ENCODE measurements at regions not wholly inside any gene's neighbourhood (a gene's known extent, or its start where the extent isn't known, plus 50 kb on each side); places are given as distances from the start of the nearest gene placed in this dataset.
"Not testable (repeated sequence)": the region's sequence is repeated elsewhere in the genome, so short reads cannot be mapped to it uniquely, and the experiment has no call there.

DNA sequence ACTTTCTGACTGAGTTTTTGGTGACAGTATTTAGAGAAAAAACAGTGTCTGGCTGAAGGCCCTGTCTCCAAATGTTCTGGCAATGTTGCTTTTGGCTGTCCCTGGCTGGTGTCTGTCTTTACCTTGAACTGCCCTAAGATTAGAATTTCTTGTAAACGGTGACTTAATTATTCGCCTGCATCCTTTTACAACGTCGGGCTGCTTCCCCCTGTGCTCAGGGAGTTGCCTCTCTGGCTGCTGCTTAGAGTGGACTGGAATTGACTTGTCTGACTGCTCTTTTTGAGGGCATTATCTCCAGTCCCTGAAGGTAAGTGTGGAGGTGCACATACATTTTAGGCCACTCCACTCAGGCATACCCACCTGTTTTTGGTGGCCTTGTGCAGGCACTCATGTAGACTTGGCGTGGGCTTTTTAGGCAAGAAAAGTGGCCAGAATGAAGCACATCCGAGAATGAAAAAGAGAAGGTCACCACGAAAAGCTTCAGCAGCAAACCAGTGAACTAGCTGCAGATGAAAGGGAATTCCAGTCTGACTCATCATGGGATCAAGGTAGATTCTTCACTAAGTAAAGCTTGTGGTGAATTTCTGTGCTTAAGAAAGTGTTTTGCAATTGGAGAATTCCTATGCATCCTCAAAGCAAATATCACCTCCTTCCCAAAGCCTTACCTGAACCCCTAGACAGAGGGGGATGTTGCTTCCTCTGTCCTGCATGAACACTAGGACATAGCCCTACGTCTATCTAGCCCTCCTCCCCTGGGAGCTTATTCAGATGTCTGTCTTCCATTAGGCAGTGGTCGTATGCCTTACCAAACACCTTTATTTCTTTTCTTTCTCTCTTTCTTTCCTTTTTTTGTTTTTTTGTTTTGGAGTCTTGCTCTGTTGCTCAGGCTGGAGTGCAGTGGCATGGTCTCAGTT, 230.3 kb upstream of the TRIB2 start:
- DNase-seq: no peak

DNA sequence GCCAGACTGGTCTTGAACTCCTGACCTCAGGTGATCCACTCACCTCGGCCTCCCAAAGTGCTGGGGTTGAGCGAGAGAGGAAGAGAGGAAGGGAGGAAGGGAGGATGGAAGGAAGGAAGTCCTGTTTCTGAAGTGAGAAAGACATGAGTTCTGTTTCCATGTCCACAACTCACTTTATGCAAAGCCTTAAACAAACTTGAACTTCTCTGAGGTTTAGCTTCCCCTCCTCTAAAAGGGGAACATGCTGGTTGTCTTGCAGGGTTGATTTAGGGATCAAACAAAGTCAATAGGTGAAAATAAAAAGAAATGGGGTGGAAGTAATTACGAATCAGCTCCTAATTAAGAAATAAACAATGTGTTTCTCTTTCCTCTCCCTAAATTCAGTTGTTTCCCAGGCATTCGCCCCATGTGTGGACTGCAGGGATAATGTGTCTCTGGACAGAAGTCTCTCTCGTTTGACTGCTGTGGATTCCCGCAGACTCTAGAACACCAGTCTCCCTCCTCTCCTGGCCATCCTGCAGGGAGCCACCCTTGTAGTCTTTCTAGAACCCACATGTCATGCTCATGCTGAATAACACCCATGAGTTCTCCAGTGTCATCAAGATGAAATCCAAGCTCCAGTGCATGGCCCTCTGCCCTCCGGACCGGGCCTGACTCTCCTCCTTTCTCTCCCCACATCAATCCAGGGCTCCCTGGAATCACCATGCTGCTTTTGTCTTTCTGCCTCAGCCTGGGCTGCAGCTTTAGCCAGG, 229.3 kb upstream of the TRIB2 start:
- DNase-seq: no peak

DNA sequence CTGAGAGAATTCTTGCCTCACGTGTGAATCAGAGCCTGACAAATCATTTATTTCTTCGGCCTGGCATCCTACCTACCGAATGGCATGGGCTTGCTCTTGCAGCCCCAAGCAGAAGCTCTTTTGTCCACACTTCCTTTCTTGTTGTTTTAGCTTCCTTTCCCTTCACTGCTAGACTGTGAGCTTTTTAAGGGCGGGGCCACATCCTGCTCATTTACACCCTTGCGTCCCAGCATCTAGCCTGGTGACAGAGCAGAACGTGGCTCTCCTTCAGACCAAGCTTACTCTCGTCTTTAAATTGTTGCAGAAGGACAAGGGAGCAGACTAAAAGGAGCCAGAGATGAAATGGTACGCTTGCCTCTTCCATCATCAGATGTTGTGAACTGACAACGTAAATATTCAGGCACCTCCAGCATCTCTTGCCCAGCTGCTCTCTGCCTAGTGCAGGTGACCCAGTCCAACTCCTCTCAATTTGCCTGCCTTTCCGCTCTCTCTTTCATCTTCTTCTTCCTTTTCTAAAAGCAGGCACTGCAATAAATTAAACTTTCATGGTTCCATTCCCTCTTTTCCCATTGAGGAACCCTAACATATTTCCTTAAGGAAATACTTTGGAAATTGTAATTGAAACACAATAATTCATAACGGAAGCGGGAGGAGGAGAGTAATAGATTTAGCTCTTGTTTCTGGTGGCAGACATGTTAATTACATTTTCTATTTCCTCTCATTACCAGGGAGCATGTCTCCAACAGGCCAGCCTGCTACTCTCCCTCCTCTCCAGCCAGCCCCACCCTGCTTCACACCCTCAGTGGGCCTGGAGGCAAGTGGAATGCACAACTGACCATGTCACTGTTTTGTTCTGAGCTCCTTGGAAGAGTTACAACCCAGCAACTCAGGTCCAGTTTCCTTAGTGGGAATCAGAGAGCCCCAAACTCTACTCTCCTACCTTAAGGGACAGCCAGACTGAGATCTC, 228.1 kb upstream of the TRIB2 start:
- peak; percentile 27 for DNase-seq

DNA sequence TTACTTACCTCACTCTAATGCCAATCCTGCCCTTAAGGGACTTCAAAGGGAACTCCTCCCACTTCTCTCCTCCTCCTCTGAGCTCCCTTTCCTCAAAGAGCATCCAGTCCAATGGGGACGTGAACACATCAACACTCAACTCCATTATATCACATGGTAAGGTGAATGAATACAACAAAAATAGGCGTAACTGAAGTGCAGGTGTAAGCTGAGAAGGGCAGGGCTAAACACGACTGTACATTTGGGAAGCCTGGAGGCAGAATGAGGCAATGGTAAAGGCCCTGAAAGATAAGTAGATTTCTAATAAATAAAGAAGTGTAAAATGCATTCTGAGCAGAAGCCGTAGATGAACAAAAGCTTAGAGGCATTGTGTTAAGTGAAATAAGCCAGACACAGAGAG, 226.1 kb upstream of the TRIB2 start:
- no peak for DNase-seq

DNA sequence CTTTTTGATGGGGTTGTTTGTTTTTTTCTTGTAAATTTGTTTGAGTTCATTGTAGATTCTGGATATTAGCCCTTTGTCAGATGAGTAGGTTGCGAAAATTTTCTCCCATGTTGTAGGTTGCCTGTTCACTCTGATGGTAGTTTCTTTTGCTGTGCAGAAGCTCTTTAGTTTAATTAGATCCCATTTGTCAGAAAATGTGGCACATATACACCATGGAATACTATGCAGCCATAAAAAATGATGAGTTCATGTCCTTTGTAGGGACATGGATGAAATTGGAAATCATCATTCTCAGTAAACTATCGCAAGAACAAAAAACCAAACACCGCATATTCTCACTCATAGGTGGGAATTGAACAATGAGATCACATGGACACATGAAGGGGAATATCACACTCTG, 224.4 kb upstream of the TRIB2 start:
- not testable (repeated sequence) for DNase-seq

DNA sequence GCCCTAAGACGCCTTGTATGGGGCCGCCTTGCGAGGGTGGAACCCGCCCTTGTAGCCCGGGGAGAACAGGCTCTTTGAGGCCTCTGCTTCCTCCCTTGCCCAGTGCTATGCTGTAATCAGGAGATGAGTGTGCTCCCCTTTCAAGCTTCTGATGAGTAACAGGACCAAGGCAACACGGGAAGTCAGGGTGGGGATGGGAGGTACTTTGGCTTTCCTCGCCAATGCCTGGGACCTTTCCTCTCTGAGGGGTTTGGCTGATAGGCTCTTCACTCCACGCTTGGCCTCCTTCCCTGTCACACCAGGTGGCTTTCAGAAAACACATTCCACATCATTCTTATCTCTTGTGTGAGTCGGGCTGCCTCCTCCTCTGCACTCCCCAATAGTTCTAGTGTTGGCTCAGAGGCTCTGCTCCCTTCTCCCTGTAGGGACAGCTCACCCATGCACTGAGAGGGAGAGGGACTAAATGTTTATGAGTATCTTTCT, 223.7 kb upstream of the TRIB2 start:
- DNase-seq: peak; percentile 62

DNA sequence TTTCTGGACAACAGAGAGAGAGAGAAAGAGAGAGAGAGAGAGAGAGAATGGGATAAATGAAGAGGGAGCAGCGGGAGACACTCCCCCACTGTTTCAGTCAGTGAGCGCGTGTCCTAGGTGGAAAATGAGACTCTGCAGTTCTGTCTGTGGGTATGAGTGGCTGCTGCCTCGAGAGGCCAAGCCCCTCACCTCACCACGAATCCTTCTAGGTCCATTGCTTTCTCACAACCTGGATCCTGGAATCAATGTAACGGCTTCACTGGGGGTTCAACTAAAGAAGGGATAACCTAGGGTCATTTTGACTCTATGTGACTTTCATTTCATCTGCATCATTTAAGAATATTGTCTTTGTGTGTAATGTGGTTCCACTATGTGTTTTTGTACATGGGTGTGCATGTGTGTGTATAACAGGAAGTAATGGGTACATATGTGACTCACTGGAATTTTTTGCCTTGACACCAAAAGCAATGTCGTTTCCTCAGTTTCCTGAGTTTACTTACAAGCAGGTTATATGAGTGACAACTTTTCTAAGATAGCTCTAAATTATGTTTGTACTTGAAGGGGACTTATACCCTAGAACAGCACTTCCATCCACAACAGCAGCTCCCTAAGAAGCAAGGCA, 221.4 kb upstream of the TRIB2 start:
- DNase-seq: no peak

DNA sequence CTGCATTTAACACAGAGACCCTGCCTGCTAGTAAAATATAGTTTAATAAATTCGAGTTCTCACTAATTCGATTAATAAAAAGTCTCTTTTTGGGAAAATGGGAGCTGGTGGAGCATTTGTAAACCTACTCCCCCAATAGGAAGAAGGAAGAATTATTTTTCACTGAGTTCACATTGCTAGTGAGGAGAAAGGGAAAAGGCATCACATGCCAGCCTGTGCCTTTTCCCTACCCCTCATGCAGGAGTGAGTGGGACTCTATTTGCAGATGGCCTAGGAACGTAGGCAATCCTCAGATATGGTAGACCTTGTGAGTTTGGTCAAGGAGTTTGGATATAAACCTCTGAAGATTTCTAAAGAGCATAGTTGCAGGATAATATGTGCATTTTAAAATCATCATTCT, 218.4 kb upstream of the TRIB2 start:
- no peak for DNase-seq

DNA sequence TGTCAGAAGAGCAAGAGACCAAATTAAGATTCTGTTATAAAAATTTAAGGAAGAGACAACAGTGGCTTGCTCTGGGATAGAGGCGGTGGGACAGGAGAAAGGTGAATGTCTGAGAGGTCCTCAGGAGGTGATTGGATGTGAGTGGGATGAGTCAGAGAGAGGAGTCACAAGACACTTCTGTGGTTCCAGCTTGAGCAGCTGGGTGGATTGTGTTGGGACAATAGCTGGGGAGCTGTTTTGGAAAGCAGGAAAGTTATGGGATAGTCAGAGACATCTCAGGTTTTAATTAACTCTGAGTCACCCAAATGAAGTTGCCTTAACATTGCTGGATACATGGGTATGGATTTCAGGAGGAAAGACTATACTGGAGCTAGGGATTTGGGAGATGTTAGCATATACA, 218.0 kb upstream of the TRIB2 start:
- no peak for DNase-seq

DNA sequence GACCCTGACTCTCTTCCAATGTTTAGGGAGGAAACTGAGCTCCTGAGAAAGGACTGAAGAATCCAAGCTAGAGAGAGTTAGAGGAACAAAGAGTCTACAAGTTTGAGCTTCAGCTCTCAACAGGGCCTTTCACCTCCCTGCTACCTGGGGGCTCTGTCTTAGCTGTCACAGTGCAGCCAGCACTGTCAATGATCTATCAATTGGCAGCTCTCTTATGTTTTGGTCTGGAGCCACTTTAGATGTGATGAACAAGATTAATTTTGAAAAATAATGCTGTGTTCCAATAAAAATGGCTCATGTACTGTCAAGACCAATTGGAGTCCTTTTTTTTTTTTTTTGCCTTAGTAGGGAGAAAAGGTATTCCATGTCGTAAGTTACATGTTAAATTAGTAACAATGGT, 215.8 kb upstream of the TRIB2 start:
- DNase-seq: no peak

DNA sequence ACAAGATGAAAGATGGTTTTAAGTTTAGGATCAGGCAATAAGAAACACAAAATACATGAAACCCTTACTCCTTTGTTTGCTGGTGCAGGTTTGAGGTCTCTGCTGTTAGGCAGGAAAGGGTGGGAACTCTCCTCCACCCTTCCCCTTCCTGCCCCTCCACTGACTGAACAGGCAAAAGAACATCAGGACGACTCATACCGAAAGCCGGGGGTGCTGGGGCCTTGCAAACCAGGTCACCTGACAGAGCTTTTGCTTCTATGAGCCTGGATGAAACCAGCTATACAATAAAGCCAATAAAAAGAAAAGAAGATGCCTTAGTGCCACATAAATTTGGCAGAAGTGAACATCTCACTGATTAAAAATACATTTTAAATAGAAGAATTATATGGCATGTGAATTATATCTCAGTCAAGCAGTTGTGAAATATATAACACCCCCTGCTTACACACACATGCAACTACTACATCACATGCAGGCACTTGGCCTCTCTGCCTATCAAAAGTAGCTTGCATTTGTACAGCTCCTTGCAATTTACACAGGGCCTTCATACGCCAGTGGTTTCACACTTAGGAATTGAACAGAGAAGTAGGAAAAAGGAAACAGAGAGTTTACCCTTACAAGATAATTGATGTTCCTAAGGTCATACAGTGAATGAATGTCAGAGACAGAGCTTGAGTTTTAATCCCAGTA, 215.1 kb upstream of the TRIB2 start:
- peak; percentile 76 for DNase-seq

DNA sequence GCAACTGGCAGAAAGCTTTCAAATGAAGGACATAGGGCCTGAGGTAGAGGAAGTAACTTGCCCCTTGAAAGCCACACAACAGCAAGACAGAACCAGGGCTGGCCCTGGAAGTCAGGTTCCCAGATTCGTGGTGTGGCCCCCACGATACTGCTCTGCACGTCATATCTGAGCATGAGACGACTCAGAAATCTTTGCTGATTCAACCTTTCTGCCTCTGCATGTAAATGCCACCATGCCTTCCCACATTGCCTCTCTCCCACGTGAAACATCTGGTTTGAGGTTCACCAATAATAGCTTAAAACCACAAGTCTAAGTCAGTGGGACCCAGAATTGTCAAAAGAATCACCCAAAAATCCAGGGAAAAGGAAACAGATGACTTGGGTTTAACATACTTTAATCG, 214.0 kb upstream of the TRIB2 start:
- DNase-seq: peak; percentile 61

DNA sequence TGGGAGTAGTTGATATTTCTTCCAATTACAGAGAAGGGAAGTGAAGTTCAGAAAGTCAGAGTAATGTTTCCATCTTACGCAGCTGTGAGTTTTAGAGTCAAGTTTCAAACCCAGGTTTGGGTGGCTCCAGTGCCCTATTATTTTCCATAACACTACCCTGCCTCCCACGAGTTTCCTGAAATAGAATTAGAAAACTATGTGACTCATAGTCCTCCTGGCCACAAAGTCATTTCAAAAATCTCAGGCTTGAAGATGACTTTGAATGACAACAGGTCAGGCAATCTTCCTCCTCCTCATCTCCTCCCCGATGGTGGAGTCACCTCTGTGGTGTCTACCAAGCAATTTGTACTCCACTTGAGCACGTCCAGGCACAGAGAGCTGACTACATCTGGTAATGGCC, 212.3 kb upstream of the TRIB2 start:
- DNase-seq: peak; percentile 59

DNA sequence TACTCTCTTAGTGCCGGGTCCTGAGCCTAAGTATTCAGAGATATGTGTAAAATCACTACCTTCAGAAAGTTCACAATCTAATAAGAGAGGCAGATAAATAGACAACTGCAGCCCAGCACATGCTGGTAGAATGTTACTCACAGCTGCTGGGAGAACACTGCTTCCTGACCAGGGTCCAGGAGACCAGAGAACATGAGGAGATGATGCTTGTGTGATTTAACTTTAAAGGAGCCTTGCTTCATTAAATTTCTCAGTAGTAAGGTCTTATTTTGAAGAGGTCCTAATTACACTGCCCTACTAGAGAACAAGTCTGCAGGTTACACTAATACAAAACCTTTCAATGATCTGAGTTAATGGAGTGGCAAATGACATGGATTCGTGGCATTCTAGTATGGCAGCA, 209.9 kb upstream of the TRIB2 start:
- DNase-seq: no peak

DNA sequence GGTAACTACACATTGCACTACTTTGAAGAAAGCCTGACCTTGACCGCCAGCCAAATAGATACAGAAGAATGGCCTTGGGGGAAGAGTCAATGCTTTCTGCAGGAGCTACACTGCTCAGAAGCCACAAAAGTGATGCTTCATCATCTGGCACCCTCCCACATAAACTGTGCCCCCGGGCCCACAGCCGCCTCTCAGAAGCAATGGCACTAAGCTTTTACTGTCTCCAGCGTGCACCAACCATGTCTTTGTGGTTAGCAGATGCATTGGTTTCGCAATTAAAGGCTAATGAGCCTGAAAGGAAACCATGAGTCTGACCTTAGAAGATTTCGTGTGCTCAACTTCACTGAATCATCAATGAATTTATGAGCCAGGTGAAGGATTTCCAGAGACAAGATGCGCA, 209.4 kb upstream of the TRIB2 start:
- peak; percentile 88 for DNase-seq

DNA sequence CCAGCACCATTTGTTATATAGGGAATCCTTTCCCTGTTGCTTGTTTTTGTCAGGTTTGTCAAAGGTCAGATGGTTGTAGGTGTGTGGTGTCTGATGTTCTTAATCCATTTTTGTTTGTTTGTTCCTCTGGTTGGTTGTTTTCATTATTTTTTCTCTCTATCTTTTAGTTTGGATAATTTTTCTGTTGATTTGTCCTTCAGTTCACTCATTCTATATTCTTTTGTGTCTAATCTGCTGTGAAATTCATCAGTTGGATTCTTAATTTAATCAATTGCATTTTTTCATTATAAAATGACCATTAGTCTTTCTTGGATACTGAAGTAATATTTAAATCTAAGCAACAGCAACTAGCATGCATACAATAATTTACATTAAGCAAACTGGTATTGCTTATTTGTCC, 206.7 kb upstream of the TRIB2 start:
- DNase-seq: no peak

DNA sequence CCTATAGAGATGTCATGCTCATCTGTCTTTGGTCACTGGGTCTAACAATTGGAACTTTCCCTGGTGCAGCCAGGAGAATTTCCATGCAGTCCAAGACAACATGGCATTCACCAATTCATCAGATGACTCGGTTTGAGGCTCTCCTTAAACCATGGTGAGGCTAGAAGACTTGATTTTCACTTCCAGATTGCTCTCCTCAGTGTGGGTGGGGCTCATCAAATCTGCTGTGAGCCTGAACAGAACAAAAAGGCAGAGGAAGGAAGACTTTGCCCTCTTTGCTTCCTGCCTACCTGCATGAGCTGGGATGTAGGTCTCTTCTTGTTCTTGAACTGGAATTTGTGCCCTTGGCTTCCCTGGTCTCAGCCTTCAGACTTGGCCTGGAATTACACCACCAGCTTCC, 203.4 kb upstream of the TRIB2 start:
- DNase-seq: no peak

DNA sequence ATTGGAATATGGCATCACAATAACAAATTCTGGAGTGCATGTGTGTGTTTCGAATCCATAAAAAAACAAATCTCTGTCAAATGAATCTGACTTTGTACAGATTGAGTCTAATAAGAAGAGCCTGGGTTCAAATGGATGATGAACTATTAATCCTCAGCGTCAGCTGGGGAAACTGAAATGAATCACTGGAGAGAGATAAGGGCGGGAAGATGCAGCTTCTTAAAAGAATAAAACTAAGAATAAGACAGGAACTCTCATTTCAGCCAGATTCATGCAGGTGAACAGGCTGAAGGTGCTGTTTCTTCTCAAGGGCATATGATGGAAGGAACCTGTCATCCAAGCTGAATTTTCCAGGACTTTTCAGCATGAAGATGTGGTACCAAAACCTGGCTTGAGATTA, 202.6 kb upstream of the TRIB2 start:
- no peak for DNase-seq

DNA sequence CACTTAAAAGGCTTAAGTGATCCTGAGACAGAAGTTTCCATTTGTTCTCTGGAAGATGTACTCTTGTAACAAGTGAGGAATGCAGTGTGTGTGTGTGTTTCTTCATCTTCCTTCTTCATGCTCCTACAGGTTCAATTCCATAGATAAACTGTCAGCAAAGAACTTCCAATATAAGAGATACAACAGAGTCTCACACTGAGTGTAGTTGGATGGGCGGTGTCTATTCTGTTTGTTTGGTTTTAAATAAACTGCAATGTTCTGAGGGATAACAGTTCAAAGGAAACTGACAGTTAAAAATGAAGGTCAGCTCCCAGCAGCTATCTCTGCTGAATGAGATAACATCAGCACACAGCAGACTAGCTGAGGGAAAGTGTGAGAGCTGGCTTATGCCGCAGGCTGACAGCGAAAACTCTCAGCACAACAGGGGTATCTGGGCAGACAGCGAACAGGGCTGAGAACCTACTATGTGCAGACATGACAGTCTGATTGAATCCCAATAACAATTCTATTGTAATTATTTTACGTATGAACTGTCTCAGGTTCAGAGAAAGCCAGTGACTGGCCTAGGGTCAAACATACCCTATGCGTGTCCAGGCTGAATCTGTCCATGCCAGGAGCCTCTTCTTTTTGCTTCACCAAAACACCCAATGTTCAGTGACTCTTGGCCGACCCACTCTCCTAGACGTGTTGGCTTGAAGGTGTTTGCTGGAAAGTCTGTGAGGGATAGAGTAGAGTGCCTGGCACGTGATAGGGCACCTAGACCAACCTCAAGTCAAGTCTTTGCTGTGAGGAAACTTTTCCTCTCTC, 201.9 kb upstream of the TRIB2 start:
- DNase-seq: no peak

DNA sequence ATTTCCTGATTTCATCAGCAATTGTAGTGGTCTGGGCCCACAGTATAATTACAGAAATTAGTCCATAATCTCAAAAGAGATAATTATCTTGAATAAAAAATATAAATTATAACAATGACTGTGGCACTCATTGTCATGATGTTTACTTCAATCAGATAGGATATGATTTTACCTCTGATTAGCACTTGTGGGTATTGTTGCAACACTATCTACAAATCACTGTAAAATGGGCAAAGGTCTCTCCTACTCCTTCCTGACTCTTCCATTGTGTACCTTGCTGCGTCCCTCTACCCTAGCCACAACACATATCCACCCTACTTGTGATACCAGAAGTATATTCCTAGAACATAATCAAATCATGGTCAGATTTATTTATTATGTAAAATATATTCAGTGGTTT, 200.9 kb upstream of the TRIB2 start:
- DNase-seq: no peak
